Type B pancreatic cell (in vitro differentiated cells): ENCODE measurements at regions not wholly inside any gene's neighbourhood (a gene's known extent, or its start where the extent isn't known, plus 50 kb on each side); places are given as distances from the start of the nearest gene placed in this dataset.

Source experiments
- DNase-seq: peaks from one replicate; pipeline ENCODE4 v3.0.0; 2021; ENCODE audit warnings: mixed read lengths; ENCODE audit not compliant: unreplicated experiment; ENCODE audit errors: extremely low spot score
- H3K27ac Mint-ChIP-seq: 2 replicates; pipeline ENCODE4 v1.8.0; 2021; ENCODE audit warnings: mild to moderate bottlenecking, mixed read lengths
- H3K27me3 Mint-ChIP-seq: 2 replicates; pipeline ENCODE4 v1.8.0; 2021; ENCODE audit warnings: mixed read lengths
- H3K36me3 Mint-ChIP-seq: 2 replicates; pipeline ENCODE4 v1.8.0; 2021; ENCODE audit warnings: mixed read lengths
- H3K4me1 Mint-ChIP-seq: one replicate; pipeline ENCODE4 v1.8.0; 2021; ENCODE audit warnings: mixed read lengths; ENCODE audit not compliant: unreplicated experiment
- H3K4me3 Mint-ChIP-seq: 2 replicates; pipeline ENCODE4 v1.8.0; 2021; ENCODE audit warnings: mild to moderate bottlenecking, mixed read lengths
- H3K9me3 Mint-ChIP-seq: 2 replicates; pipeline ENCODE4 v1.8.0; 2021; ENCODE audit warnings: mixed read lengths
- TF ChIP-seq, protein P1 (sequence below): fragments of 200-600 bp; sonication (generic); conservative IDR thresholded peaks from 2 replicates; pipeline ENCODE4 v1.5.0; 2021; ENCODE audit warnings: antibody characterized with exemption, mild to moderate bottlenecking

DNA sequence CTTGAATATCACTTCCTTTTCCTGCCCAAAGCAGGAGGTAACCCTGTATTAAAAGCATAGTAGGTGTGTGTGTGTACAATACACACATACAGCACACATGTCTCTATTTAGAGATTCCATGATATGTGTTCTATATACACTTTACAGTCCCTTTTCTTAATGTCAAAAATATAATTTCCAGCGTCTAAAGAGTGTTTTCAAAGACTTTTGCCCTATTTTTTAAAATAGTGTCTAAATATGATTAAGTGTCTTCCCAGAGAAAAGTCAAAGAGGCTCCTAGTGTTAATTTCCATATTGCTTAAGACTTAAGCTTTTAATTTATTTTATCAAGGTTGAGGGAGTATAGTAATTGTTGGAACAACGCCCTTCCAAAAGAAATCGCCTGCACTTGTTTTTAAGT is 420.3 kb upstream of the POU3F3 start:
- H3K36me3 Mint-ChIP-seq: no peaks in the 10 kb centered on the region
- TF ChIP-seq, protein P1, sequence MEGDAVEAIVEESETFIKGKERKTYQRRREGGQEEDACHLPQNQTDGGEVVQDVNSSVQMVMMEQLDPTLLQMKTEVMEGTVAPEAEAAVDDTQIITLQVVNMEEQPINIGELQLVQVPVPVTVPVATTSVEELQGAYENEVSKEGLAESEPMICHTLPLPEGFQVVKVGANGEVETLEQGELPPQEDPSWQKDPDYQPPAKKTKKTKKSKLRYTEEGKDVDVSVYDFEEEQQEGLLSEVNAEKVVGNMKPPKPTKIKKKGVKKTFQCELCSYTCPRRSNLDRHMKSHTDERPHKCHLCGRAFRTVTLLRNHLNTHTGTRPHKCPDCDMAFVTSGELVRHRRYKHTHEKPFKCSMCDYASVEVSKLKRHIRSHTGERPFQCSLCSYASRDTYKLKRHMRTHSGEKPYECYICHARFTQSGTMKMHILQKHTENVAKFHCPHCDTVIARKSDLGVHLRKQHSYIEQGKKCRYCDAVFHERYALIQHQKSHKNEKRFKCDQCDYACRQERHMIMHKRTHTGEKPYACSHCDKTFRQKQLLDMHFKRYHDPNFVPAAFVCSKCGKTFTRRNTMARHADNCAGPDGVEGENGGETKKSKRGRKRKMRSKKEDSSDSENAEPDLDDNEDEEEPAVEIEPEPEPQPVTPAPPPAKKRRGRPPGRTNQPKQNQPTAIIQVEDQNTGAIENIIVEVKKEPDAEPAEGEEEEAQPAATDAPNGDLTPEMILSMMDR: no peak
- no peak overlapping the region for H3K4me3 Mint-ChIP-seq
- H3K27ac Mint-ChIP-seq: no peak overlapping the region
- peaks cover 26% of the 10 kb centered on the region for H3K27me3 Mint-ChIP-seq
- peaks cover 5% of the 10 kb centered on the region for H3K4me1 Mint-ChIP-seq
- no peaks in the 10 kb centered on the region for H3K9me3 Mint-ChIP-seq
- no peak for DNase-seq

- Mint-ChIP-seq H3K4me1 (peaks cover 5% of the 10 kb centered on the region), H3K4me3 (peak overlapping the region; percentile 81), H3K27me3 (peaks cover 26% of the 10 kb centered on the region), H3K9me3 (no peaks in the 10 kb centered on the region), H3K27ac (peak overlapping the region; percentile 19), H3K36me3 (no peaks in the 10 kb centered on the region)
- TF ChIP-seq, protein P1: peak; percentile 23
- no peak for DNase-seq
These were observed 419.6 kb upstream of the POU3F3 start for GRCh38 chr2:104434318-104434792.

DNA sequence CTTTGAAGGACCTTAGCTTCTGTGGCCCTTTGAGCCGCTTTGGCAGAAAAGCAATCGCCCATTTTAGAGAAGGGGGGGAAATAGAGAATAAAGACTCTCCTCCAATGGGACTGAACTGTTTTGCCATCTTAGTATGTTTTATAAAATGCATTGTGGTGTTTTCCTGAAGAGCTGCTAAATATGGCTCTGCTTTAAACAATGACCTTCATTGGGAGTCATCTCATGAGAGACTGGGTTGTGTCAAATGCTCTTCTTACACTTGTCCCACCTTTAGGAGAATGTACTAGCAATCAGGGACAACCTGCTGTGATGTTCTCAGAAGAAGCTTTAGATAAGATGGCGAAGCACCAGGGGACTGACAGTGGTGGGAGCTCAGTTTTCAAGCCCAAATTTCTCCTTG is 418.9 kb upstream of the POU3F3 start:
- DNase-seq: no peak
- H3K9me3 Mint-ChIP-seq: no peaks in the 10 kb centered on the region
- H3K27me3 Mint-ChIP-seq: peaks cover 22% of the 10 kb centered on the region
- peak overlapping the region; percentile 81 for H3K4me3 Mint-ChIP-seq
- TF ChIP-seq, protein P1: no peak
- no peaks in the 10 kb centered on the region for H3K36me3 Mint-ChIP-seq
- H3K4me1 Mint-ChIP-seq: peaks cover 5% of the 10 kb centered on the region
- H3K27ac Mint-ChIP-seq: no peak overlapping the region

- H3K4me1 Mint-ChIP-seq: peaks cover 5% of the 10 kb centered on the region
- no peak overlapping the region for H3K27ac Mint-ChIP-seq
- no peak overlapping the region for H3K4me3 Mint-ChIP-seq
- no peaks in the 10 kb centered on the region for H3K36me3 Mint-ChIP-seq
- DNase-seq: no peak
- H3K27me3 Mint-ChIP-seq: peaks cover 8% of the 10 kb centered on the region
- no peaks in the 10 kb centered on the region for H3K9me3 Mint-ChIP-seq
- TF ChIP-seq, protein P1: no peak
These were observed 415.4 kb upstream of the POU3F3 start for GRCh38 chr2:104438481-104438880.

GRCh38 chr2:104443145-104443544 is 410.8 kb upstream of the POU3F3 start:
- H3K4me3 Mint-ChIP-seq: no peak overlapping the region
- TF ChIP-seq, protein P1: no peak

DNA sequence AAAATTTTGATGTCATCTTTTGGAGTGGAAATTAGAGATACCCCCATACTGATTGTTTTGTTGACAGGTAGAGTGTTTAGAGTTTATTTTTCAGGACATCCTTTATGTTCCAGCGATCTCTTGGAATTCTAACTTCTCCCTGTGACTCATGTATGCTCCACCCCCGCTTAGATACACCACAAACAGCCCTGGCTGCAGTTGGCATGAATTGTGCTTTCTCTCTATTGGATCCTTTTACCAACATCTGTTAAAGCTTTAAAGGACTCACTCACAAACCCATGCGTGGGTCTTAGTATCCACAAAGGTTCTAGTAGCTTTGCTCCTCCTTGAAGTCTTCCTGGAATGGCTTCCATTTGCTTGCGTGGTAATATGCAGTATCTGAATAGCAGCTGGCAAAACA is 409.5 kb upstream of the POU3F3 start:
- TF ChIP-seq, protein P1: no peak
- Mint-ChIP-seq H3K36me3 (no peaks in the 10 kb centered on the region), H3K4me1 (no peaks in the 10 kb centered on the region), H3K9me3 (no peaks in the 10 kb centered on the region), H3K27ac (no peak overlapping the region), H3K4me3 (no peak overlapping the region), H3K27me3 (peaks cover 2% of the 10 kb centered on the region)
- no peak for DNase-seq

More at GRCh38 chr2:104443145-104443544, 410.8 kb upstream of the POU3F3 start:
- no peaks in the 10 kb centered on the region for H3K36me3 Mint-ChIP-seq
- no peaks in the 10 kb centered on the region for H3K4me1 Mint-ChIP-seq
- no peak for DNase-seq
- no peaks in the 10 kb centered on the region for H3K27me3 Mint-ChIP-seq
- no peaks in the 10 kb centered on the region for H3K9me3 Mint-ChIP-seq
- H3K27ac Mint-ChIP-seq: no peak overlapping the region
